PC-9 (cell line): ENCODE measurements at regions not wholly inside any gene's neighbourhood (a gene's known extent, or its start where the extent isn't known, plus 50 kb on each side); places are given as distances from the start of the nearest gene placed in this dataset.

ENCODE experiments used
- CTCF ChIP-seq: fragments of 200-600 bp; sonication (generic); conservative IDR thresholded peaks from 2 replicates; pipeline ENCODE4 v1.6.1; 2017; ENCODE audit warnings: mixed run types, antibody characterized with exemption, mild to moderate bottlenecking, moderate library complexity
- EZH2 ChIP-seq: fragments of 200-600 bp; sonication (generic); IDR thresholded peaks from 2 replicates; pipeline ENCODE4 v1.8.0; 2017; ENCODE audit warnings: antibody characterized with exemption, low read depth

GRCh38 chr5:88602584-88602983, 280.4 kb downstream of the MEF2C start:
- TF ChIP-seq CTCF, result peak; percentile 76
- TF ChIP-seq EZH2, result no peak
